ENCODE measurements at regions not wholly inside any gene's neighbourhood (a gene's known extent, or its start where the extent isn't known, plus 50 kb on each side); places are given as distances from the start of the nearest gene placed in this dataset.

- TF ChIP-seq CTCF (conservative IDR thresholded peaks at IDR 0.05; ENCODE audit: low read depth, low read length): no peak
- TF ChIP-seq EZH2 (IDR thresholded peaks at IDR 0.05; ENCODE audit: borderline replicate concordance, low read depth, low read length, poor library complexity, severe bottlenecking): no peak
Measured at GRCh38 chr15:62412686-62413085, 247.6 kb upstream of the C2CD4B start.

Data from A673 (cell line).